ENCODE measurements at regions not wholly inside any gene's neighbourhood (a gene's known extent, or its start where the extent isn't known, plus 50 kb on each side); places are given as distances from the start of the nearest gene placed in this dataset.

GRCh38 chr5:3194684-3195083 is 400.9 kb upstream of the IRX1 start:
- no peak overlapping the region for H3K9ac ChIP-seq (ENCODE audit: low read depth in 1 of 2, low read length in 2 of 2)
- H3K27ac ChIP-seq (ENCODE audit: low read depth, low read length): no peak overlapping the region
- H3K27me3 ChIP-seq (ENCODE audit: control insufficient read depth in 1 of 2, insufficient read depth in 2 of 2, low read length in 2 of 2): no peaks in the 10 kb centered on the region
- no peaks in the 10 kb centered on the region for H3K4me1 ChIP-seq (ENCODE audit: control insufficient read depth in 1 of 2, insufficient read depth in 2 of 2, low read length in 2 of 2)
- H3K9me3 ChIP-seq (ENCODE audit: control insufficient read depth in 1 of 2, low read length in 2 of 2): no peaks in the 10 kb centered on the region
- H3K36me3 ChIP-seq (ENCODE audit: control insufficient read depth in 1 of 2, insufficient read depth in 2 of 2, low read length in 2 of 2): no peaks in the 10 kb centered on the region
- H3K4me3 ChIP-seq (ENCODE audit: low read depth in 1 of 2, low read length in 2 of 2): no peak overlapping the region

GRCh38 chr5:3194271-3194670 is 401.4 kb upstream of the IRX1 start:
- Histone ChIP-seq H3K9me3 (ENCODE audit: control insufficient read depth in 1 of 2, low read length in 2 of 2) (no peaks in the 10 kb centered on the region), H3K27me3 (ENCODE audit: control insufficient read depth in 1 of 2, insufficient read depth in 2 of 2, low read length in 2 of 2) (no peaks in the 10 kb centered on the region), H3K27ac (ENCODE audit: low read depth, low read length) (no peak overlapping the region), H3K4me3 (ENCODE audit: low read depth in 1 of 2, low read length in 2 of 2) (no peak overlapping the region), H3K9ac (ENCODE audit: low read depth in 1 of 2, low read length in 2 of 2) (no peak overlapping the region), H3K36me3 (ENCODE audit: control insufficient read depth in 1 of 2, insufficient read depth in 2 of 2, low read length in 2 of 2) (no peaks in the 10 kb centered on the region), H3K4me1 (ENCODE audit: control insufficient read depth in 1 of 2, insufficient read depth in 2 of 2, low read length in 2 of 2) (no peaks in the 10 kb centered on the region)

GRCh38 chr5:3191585-3191984 is 404.0 kb upstream of the IRX1 start:
- Histone ChIP-seq H3K27ac (ENCODE audit: low read depth, low read length) (no peak overlapping the region), H3K36me3 (ENCODE audit: control insufficient read depth in 1 of 2, insufficient read depth in 2 of 2, low read length in 2 of 2) (no peaks in the 10 kb centered on the region), H3K9ac (ENCODE audit: low read depth in 1 of 2, low read length in 2 of 2) (no peak overlapping the region), H3K9me3 (ENCODE audit: control insufficient read depth in 1 of 2, low read length in 2 of 2) (no peaks in the 10 kb centered on the region), H3K4me1 (ENCODE audit: control insufficient read depth in 1 of 2, insufficient read depth in 2 of 2, low read length in 2 of 2) (no peaks in the 10 kb centered on the region), H3K27me3 (ENCODE audit: control insufficient read depth in 1 of 2, insufficient read depth in 2 of 2, low read length in 2 of 2) (no peaks in the 10 kb centered on the region), H3K4me3 (ENCODE audit: low read depth in 1 of 2, low read length in 2 of 2) (no peak overlapping the region)

GRCh38 chr5:3190930-3191329 is 404.7 kb upstream of the IRX1 start:
- Histone ChIP-seq H3K4me1 (ENCODE audit: control insufficient read depth in 1 of 2, insufficient read depth in 2 of 2, low read length in 2 of 2) (no peaks in the 10 kb centered on the region), H3K9me3 (ENCODE audit: control insufficient read depth in 1 of 2, low read length in 2 of 2) (no peaks in the 10 kb centered on the region), H3K9ac (ENCODE audit: low read depth in 1 of 2, low read length in 2 of 2) (no peak overlapping the region), H3K4me3 (ENCODE audit: low read depth in 1 of 2, low read length in 2 of 2) (no peak overlapping the region), H3K36me3 (ENCODE audit: control insufficient read depth in 1 of 2, insufficient read depth in 2 of 2, low read length in 2 of 2) (no peaks in the 10 kb centered on the region), H3K27ac (ENCODE audit: low read depth, low read length) (no peak overlapping the region), H3K27me3 (ENCODE audit: control insufficient read depth in 1 of 2, insufficient read depth in 2 of 2, low read length in 2 of 2) (no peaks in the 10 kb centered on the region)

GRCh38 chr5:3190433-3190832 is 405.2 kb upstream of the IRX1 start:
- no peaks in the 10 kb centered on the region for H3K36me3 ChIP-seq (ENCODE audit: control insufficient read depth in 1 of 2, insufficient read depth in 2 of 2, low read length in 2 of 2)
- no peak overlapping the region for H3K9ac ChIP-seq (ENCODE audit: low read depth in 1 of 2, low read length in 2 of 2)
- H3K4me3 ChIP-seq (ENCODE audit: low read depth in 1 of 2, low read length in 2 of 2): no peak overlapping the region
- no peaks in the 10 kb centered on the region for H3K9me3 ChIP-seq (ENCODE audit: control insufficient read depth in 1 of 2, low read length in 2 of 2)
- H3K4me1 ChIP-seq (ENCODE audit: control insufficient read depth in 1 of 2, insufficient read depth in 2 of 2, low read length in 2 of 2): no peaks in the 10 kb centered on the region
- H3K27ac ChIP-seq (ENCODE audit: low read depth, low read length): no peak overlapping the region
- H3K27me3 ChIP-seq (ENCODE audit: control insufficient read depth in 1 of 2, insufficient read depth in 2 of 2, low read length in 2 of 2): no peaks in the 10 kb centered on the region

- Histone ChIP-seq H3K27ac (ENCODE audit: low read depth, low read length) (no peak overlapping the region), H3K4me1 (ENCODE audit: control insufficient read depth in 1 of 2, insufficient read depth in 2 of 2, low read length in 2 of 2) (no peaks in the 10 kb centered on the region), H3K9me3 (ENCODE audit: control insufficient read depth in 1 of 2, low read length in 2 of 2) (no peaks in the 10 kb centered on the region), H3K27me3 (ENCODE audit: control insufficient read depth in 1 of 2, insufficient read depth in 2 of 2, low read length in 2 of 2) (no peaks in the 10 kb centered on the region), H3K9ac (ENCODE audit: low read depth in 1 of 2, low read length in 2 of 2) (no peak overlapping the region), H3K36me3 (ENCODE audit: control insufficient read depth in 1 of 2, insufficient read depth in 2 of 2, low read length in 2 of 2) (no peaks in the 10 kb centered on the region), H3K4me3 (ENCODE audit: low read depth in 1 of 2, low read length in 2 of 2) (no peak overlapping the region)
These were observed 407.7 kb upstream of the IRX1 start for GRCh38 chr5:3187771-3188425.

- Histone ChIP-seq H3K4me1 (ENCODE audit: control insufficient read depth in 1 of 2, insufficient read depth in 2 of 2, low read length in 2 of 2) (no peaks in the 10 kb centered on the region), H3K9ac (ENCODE audit: low read depth in 1 of 2, low read length in 2 of 2) (no peak overlapping the region), H3K36me3 (ENCODE audit: control insufficient read depth in 1 of 2, insufficient read depth in 2 of 2, low read length in 2 of 2) (no peaks in the 10 kb centered on the region), H3K9me3 (ENCODE audit: control insufficient read depth in 1 of 2, low read length in 2 of 2) (no peaks in the 10 kb centered on the region), H3K4me3 (ENCODE audit: low read depth in 1 of 2, low read length in 2 of 2) (no peak overlapping the region), H3K27me3 (ENCODE audit: control insufficient read depth in 1 of 2, insufficient read depth in 2 of 2, low read length in 2 of 2) (no peaks in the 10 kb centered on the region), H3K27ac (ENCODE audit: low read depth, low read length) (no peak overlapping the region)
These were observed 408.8 kb upstream of the IRX1 start for GRCh38 chr5:3186736-3187405.

- H3K36me3 ChIP-seq (ENCODE audit: control insufficient read depth in 1 of 2, insufficient read depth in 2 of 2, low read length in 2 of 2): no peaks in the 10 kb centered on the region
- H3K4me1 ChIP-seq (ENCODE audit: control insufficient read depth in 1 of 2, insufficient read depth in 2 of 2, low read length in 2 of 2): no peaks in the 10 kb centered on the region
- no peak overlapping the region for H3K9ac ChIP-seq (ENCODE audit: low read depth in 1 of 2, low read length in 2 of 2)
- no peak overlapping the region for H3K4me3 ChIP-seq (ENCODE audit: low read depth in 1 of 2, low read length in 2 of 2)
- H3K27me3 ChIP-seq (ENCODE audit: control insufficient read depth in 1 of 2, insufficient read depth in 2 of 2, low read length in 2 of 2): no peaks in the 10 kb centered on the region
- H3K9me3 ChIP-seq (ENCODE audit: control insufficient read depth in 1 of 2, low read length in 2 of 2): no peaks in the 10 kb centered on the region
- H3K27ac ChIP-seq (ENCODE audit: low read depth, low read length): no peak overlapping the region
These were observed 409.5 kb upstream of the IRX1 start for GRCh38 chr5:3186156-3186555.

GRCh38 chr5:3185488-3185887 is 410.1 kb upstream of the IRX1 start:
- H3K27me3 ChIP-seq (ENCODE audit: control insufficient read depth in 1 of 2, insufficient read depth in 2 of 2, low read length in 2 of 2): no peaks in the 10 kb centered on the region
- no peaks in the 10 kb centered on the region for H3K4me1 ChIP-seq (ENCODE audit: control insufficient read depth in 1 of 2, insufficient read depth in 2 of 2, low read length in 2 of 2)
- H3K9me3 ChIP-seq (ENCODE audit: control insufficient read depth in 1 of 2, low read length in 2 of 2): no peaks in the 10 kb centered on the region
- H3K36me3 ChIP-seq (ENCODE audit: control insufficient read depth in 1 of 2, insufficient read depth in 2 of 2, low read length in 2 of 2): no peaks in the 10 kb centered on the region
- H3K4me3 ChIP-seq (ENCODE audit: low read depth in 1 of 2, low read length in 2 of 2): no peak overlapping the region
- H3K9ac ChIP-seq (ENCODE audit: low read depth in 1 of 2, low read length in 2 of 2): no peak overlapping the region
- H3K27ac ChIP-seq (ENCODE audit: low read depth, low read length): no peak overlapping the region

GRCh38 chr5:3182133-3182876 is 413.3 kb upstream of the IRX1 start:
- H3K9ac ChIP-seq (ENCODE audit: low read depth in 1 of 2, low read length in 2 of 2): no peak overlapping the region
- H3K9me3 ChIP-seq (ENCODE audit: control insufficient read depth in 1 of 2, low read length in 2 of 2): no peaks in the 10 kb centered on the region
- H3K36me3 ChIP-seq (ENCODE audit: control insufficient read depth in 1 of 2, insufficient read depth in 2 of 2, low read length in 2 of 2): no peaks in the 10 kb centered on the region
- H3K27me3 ChIP-seq (ENCODE audit: control insufficient read depth in 1 of 2, insufficient read depth in 2 of 2, low read length in 2 of 2): no peaks in the 10 kb centered on the region
- no peaks in the 10 kb centered on the region for H3K4me1 ChIP-seq (ENCODE audit: control insufficient read depth in 1 of 2, insufficient read depth in 2 of 2, low read length in 2 of 2)
- no peak overlapping the region for H3K4me3 ChIP-seq (ENCODE audit: low read depth in 1 of 2, low read length in 2 of 2)
- no peak overlapping the region for H3K27ac ChIP-seq (ENCODE audit: low read depth, low read length)
